PFSK-1 (cell line): ENCODE measurements at regions not wholly inside any gene's neighbourhood (a gene's known extent, or its start where the extent isn't known, plus 50 kb on each side); places are given as distances from the start of the nearest gene placed in this dataset.

Experiments
- FOXP2 ChIP-seq: optimal IDR thresholded peaks from 2 replicates; pipeline ENCODE3; 2011; ENCODE audit warnings: borderline replicate concordance, control low read depth, inconsistent platforms; ENCODE audit not compliant: insufficient read depth; ENCODE audit errors: extremely low read length, extremely low read depth
- POLR2AphosphoS5 ChIP-seq: IDR thresholded peaks from 2 replicates; pipeline ENCODE4 v1.6.1; 2012; ENCODE audit warnings: low read depth, mild to moderate bottlenecking, control low read depth, low read length, moderate library complexity
- TAF1 ChIP-seq: IDR thresholded peaks from 2 replicates; pipeline ENCODE4 v1.6.1; 2012; ENCODE audit warnings: low read length, control low read depth, borderline replicate concordance; ENCODE audit not compliant: insufficient read depth
- TF ChIP-seq, protein P1 (sequence below), 2 experiments: IDR thresholded peaks; 2 replicates each; pipeline versions ENCODE4 v1.6.1 to v1.8.0; 2011 to 2012; ENCODE audit warnings: low read depth in 2 of 2, low read length in 2 of 2, control low read depth in 1 of 2, inconsistent platforms in 1 of 2, mild to moderate bottlenecking in 1 of 2, moderate library complexity in 1 of 2; ENCODE audit not compliant: insufficient read depth in 1 of 2

DNA sequence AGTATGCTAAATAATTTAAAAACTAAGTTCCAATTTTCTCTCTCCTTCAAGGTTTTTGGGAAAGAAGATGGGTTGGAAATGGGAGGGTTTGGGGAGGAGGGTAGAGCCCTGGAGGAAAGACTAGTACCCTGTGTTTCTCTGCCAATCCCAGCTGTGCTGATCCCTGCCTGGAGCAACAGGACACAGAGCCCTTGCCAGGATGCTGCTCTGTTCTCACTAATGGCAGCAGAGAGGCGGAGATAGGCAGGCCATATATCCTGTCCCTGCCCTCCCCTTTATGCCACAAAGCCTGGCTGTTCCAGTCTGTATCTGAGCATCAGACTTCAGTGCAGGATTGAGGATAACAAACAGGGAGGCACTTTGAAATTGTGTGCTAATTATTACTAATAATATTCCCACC is 99.0 kb downstream of the C12orf75 start:
- TF ChIP-seq TAF1 = no peak
- TF ChIP-seq POLR2AphosphoS5 = no peak
- TF ChIP-seq, protein P1, sequence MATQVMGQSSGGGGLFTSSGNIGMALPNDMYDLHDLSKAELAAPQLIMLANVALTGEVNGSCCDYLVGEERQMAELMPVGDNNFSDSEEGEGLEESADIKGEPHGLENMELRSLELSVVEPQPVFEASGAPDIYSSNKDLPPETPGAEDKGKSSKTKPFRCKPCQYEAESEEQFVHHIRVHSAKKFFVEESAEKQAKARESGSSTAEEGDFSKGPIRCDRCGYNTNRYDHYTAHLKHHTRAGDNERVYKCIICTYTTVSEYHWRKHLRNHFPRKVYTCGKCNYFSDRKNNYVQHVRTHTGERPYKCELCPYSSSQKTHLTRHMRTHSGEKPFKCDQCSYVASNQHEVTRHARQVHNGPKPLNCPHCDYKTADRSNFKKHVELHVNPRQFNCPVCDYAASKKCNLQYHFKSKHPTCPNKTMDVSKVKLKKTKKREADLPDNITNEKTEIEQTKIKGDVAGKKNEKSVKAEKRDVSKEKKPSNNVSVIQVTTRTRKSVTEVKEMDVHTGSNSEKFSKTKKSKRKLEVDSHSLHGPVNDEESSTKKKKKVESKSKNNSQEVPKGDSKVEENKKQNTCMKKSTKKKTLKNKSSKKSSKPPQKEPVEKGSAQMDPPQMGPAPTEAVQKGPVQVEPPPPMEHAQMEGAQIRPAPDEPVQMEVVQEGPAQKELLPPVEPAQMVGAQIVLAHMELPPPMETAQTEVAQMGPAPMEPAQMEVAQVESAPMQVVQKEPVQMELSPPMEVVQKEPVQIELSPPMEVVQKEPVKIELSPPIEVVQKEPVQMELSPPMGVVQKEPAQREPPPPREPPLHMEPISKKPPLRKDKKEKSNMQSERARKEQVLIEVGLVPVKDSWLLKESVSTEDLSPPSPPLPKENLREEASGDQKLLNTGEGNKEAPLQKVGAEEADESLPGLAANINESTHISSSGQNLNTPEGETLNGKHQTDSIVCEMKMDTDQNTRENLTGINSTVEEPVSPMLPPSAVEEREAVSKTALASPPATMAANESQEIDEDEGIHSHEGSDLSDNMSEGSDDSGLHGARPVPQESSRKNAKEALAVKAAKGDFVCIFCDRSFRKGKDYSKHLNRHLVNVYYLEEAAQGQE (IDR thresholded peaks at IDR 0.05; ENCODE audit: insufficient read depth in 1 of 2, low read depth in 2 of 2, low read length in 2 of 2) = no peak
- TF ChIP-seq FOXP2 = no peak
